Prostate gland (tissue), 2 donors: ENCODE measurements at regions not wholly inside any gene's neighbourhood (a gene's known extent, or its start where the extent isn't known, plus 50 kb on each side); places are given as distances from the start of the nearest gene placed in this dataset.

Source experiments
- DNase-seq: peaks from one replicate; pipeline ENCODE4 v3.0.0-alpha.2; 2019; ENCODE audit warnings: low spot score
- H3K27ac ChIP-seq, 2 donors: fragments of 200-600 bp; sonication (generic); 2 replicates each; pipeline ENCODE4 v1.5.1; 2017 to 2019
- H3K27me3 ChIP-seq: fragments of 200-600 bp; sonication (generic); replicated peaks from 2 replicates; pipeline ENCODE4 v1.5.1; 2019; ENCODE audit not compliant: insufficient read depth
- H3K36me3 ChIP-seq, 2 donors: fragments of 200-600 bp; sonication (generic); 1 replicate in 1 of 2; 2 replicates in 1 of 2; pipeline versions ENCODE4 v1.5.1 to v1.8.1; 2017 to 2019
- H3K4me1 ChIP-seq: fragments of 200-600 bp; sonication (generic); replicated peaks from 2 replicates; pipeline ENCODE4 v1.5.1; 2019
- H3K4me3 ChIP-seq, 2 donors: fragments of 200-600 bp; sonication (generic); 2 replicates each; pipeline ENCODE4 v1.5.1; 2017 to 2019
- H3K9me3 ChIP-seq: fragments of 200-600 bp; sonication (generic); 2 replicates; pipeline ENCODE4 v1.5.1; 2017
- POLR2A ChIP-seq: fragments of 450-650 bp; IDR thresholded peaks from one replicate; pipeline ENCODE4 v1.6.1; 2016; ENCODE audit warnings: antibody characterized with exemption, mild to moderate bottlenecking
- POLR2AphosphoS5 ChIP-seq: sonication (generic); formaldehyde crosslinking; IDR thresholded peaks from one replicate; pipeline ENCODE4 v1.6.1; 2017; ENCODE audit warnings: antibody characterized with exemption
- WGBS: methylation state at CpG from one replicate; pipeline ENCODE4 v1.1.5; 2018; 5-methylcytosine and 5-hydroxymethylcytosine counted together
- intact Hi-C: fragments of 100-400 bp; cut with DNase I; formaldehyde crosslinking; loops from one replicate; pipeline ENCODE4 v1.14.2; 2022
- TF ChIP-seq, protein P1 (sequence below), 4 experiments: fragments of 200-600 bp in 2 of 4; fragments of 450-650 bp in 2 of 4; sonication (generic) in 2 of 4; IDR thresholded peaks; 1 replicate in 3 of 4; 2 replicates in 1 of 4; pipeline ENCODE4 v1.5.1; 2016 to 2019; ENCODE audit warnings: antibody characterized with exemption in 4 of 4, mild to moderate bottlenecking in 2 of 4, moderate library complexity in 2 of 4

GRCh38 chr7:41892356-41893100 lies 189.6 kb upstream of the INHBA start:
- Histone ChIP-seq H3K4me3 (no peak overlapping the region), H3K36me3 (no peaks in the 10 kb centered on the region), H3K4me1 (no peaks in the 10 kb centered on the region), H3K27me3 (no peaks in the 10 kb centered on the region), H3K27ac (no peak overlapping the region), H3K9me3 (no peaks in the 10 kb centered on the region)
- DNase-seq: no peak
- 95% methylated on average over 2 of the region's 2 CpGs for WGBS
- intact Hi-C loops: no loop called here
- TF ChIP-seq POLR2AphosphoS5 (no peak), POLR2A (no peak)
- TF ChIP-seq, protein P1, sequence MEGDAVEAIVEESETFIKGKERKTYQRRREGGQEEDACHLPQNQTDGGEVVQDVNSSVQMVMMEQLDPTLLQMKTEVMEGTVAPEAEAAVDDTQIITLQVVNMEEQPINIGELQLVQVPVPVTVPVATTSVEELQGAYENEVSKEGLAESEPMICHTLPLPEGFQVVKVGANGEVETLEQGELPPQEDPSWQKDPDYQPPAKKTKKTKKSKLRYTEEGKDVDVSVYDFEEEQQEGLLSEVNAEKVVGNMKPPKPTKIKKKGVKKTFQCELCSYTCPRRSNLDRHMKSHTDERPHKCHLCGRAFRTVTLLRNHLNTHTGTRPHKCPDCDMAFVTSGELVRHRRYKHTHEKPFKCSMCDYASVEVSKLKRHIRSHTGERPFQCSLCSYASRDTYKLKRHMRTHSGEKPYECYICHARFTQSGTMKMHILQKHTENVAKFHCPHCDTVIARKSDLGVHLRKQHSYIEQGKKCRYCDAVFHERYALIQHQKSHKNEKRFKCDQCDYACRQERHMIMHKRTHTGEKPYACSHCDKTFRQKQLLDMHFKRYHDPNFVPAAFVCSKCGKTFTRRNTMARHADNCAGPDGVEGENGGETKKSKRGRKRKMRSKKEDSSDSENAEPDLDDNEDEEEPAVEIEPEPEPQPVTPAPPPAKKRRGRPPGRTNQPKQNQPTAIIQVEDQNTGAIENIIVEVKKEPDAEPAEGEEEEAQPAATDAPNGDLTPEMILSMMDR (IDR thresholded peaks at IDR 0.05): no peak

- WGBS: 83% methylated on average over 8 of the region's 8 CpGs
- intact Hi-C loops: no loop called here
- TF ChIP-seq, protein P1 (IDR thresholded peaks at IDR 0.05): no peak
- TF ChIP-seq POLR2A (no peak), POLR2AphosphoS5 (no peak)
Observed at GRCh38 chr7:41891950-41892349, 189.1 kb upstream of the INHBA start.

GRCh38 chr7:41890631-41891274 lies 187.9 kb upstream of the INHBA start:
- DNase-seq: no peak
- Histone ChIP-seq H3K9me3 (no peaks in the 10 kb centered on the region), H3K36me3 (no peaks in the 10 kb centered on the region), H3K4me1 (no peaks in the 10 kb centered on the region), H3K27ac (no peak overlapping the region), H3K27me3 (no peaks in the 10 kb centered on the region), H3K4me3 (no peak overlapping the region)
- 69% methylated on average over 9 of the region's 9 CpGs for WGBS
- TF ChIP-seq POLR2AphosphoS5 (no peak), POLR2A (no peak)
- TF ChIP-seq, protein P1 (IDR thresholded peaks at IDR 0.05): no peak
- intact Hi-C loops: no loop called here

More at GRCh38 chr7:41891950-41892349, 189.1 kb upstream of the INHBA start:
- Histone ChIP-seq H3K27ac (no peak overlapping the region), H3K9me3 (no peaks in the 10 kb centered on the region), H3K36me3 (no peaks in the 10 kb centered on the region), H3K4me1 (no peaks in the 10 kb centered on the region), H3K27me3 (no peaks in the 10 kb centered on the region), H3K4me3 (no peak overlapping the region)
- DNase-seq: no peak

- H3K4me3 ChIP-seq: no peak overlapping the region
- no peak for DNase-seq
- H3K27ac ChIP-seq: no peak overlapping the region
- no peaks in the 10 kb centered on the region for H3K9me3 ChIP-seq
- intact Hi-C loops: no loop called here
- H3K27me3 ChIP-seq: no peaks in the 10 kb centered on the region
- WGBS: 94% methylated on average over 4 of the region's 4 CpGs
- H3K36me3 ChIP-seq: no peaks in the 10 kb centered on the region
- TF ChIP-seq POLR2AphosphoS5 (no peak), POLR2A (no peak)
- no peaks in the 10 kb centered on the region for H3K4me1 ChIP-seq
Observed at GRCh38 chr7:41889472-41889871, 186.6 kb upstream of the INHBA start.

GRCh38 chr7:41889040-41889439 lies 186.2 kb upstream of the INHBA start:
- no peak for DNase-seq
- Histone ChIP-seq H3K9me3 (no peaks in the 10 kb centered on the region), H3K27ac (no peak overlapping the region), H3K4me1 (no peaks in the 10 kb centered on the region), H3K36me3 (no peaks in the 10 kb centered on the region), H3K4me3 (no peak overlapping the region), H3K27me3 (no peaks in the 10 kb centered on the region)
- intact Hi-C loops: no loop called here
- WGBS: 81% methylated on average over 5 of the region's 5 CpGs
- TF ChIP-seq, protein P1 (IDR thresholded peaks at IDR 0.05): no peak
- TF ChIP-seq POLR2A (no peak), POLR2AphosphoS5 (no peak)
